Neural progenitor cell (in vitro differentiated cells): ENCODE measurements at regions not wholly inside any gene's neighbourhood (a gene's known extent, or its start where the extent isn't known, plus 50 kb on each side); places are given as distances from the start of the nearest gene placed in this dataset.

Experiments
- DNase-seq: peaks from one replicate; pipeline ENCODE4 v3.0.0-alpha.2; 2016; ENCODE audit warnings: low spot score
- H2AFZ ChIP-seq: fragments of 200-600 bp; sonication (generic); replicated peaks from 2 replicates; pipeline ENCODE4 v1.6.1; 2016; ENCODE audit warnings: antibody characterized with exemption
- H3F3A ChIP-seq: fragments of 200-600 bp; sonication (generic); 2 replicates; pipeline ENCODE4 v1.6.1; 2016; ENCODE audit warnings: antibody characterized with exemption, low read depth
- H3K27ac ChIP-seq: fragments of 200-600 bp; sonication (generic); 2 replicates; pipeline ENCODE4 v1.5.1; 2016; ENCODE audit warnings: mild to moderate bottlenecking
- H3K27me3 ChIP-seq: fragments of 200-600 bp; sonication (generic); 2 replicates; pipeline ENCODE4 v1.6.1; 2016; ENCODE audit warnings: mild to moderate bottlenecking, moderate library complexity
- H3K36me3 ChIP-seq: fragments of 200-600 bp; sonication (generic); 2 replicates; pipeline ENCODE4 v1.5.1; 2016
- H3K4me1 ChIP-seq: fragments of 200-600 bp; sonication (generic); 2 replicates; pipeline ENCODE4 v1.6.1; 2016; ENCODE audit warnings: mixed run types
- H3K4me2 ChIP-seq: fragments of 200-600 bp; sonication (generic); 2 replicates; pipeline ENCODE4 v1.6.1; 2016
- H3K4me3 ChIP-seq: fragments of 200-600 bp; sonication (generic); 2 replicates; pipeline ENCODE4 v1.5.1; 2016
- H3K79me2 ChIP-seq: fragments of 200-600 bp; sonication (generic); 2 replicates; pipeline ENCODE4 v1.6.1; 2016; ENCODE audit warnings: low read depth
- H3K9ac ChIP-seq: fragments of 200-600 bp; sonication (generic); 2 replicates; pipeline ENCODE4 v1.6.1; 2016
- H3K9me3 ChIP-seq: fragments of 200-600 bp; sonication (generic); 2 replicates; pipeline ENCODE4 v1.5.1; 2016; ENCODE audit warnings: low read depth
- H4K20me1 ChIP-seq: fragments of 200-600 bp; sonication (generic); 2 replicates; pipeline ENCODE4 v1.6.1; 2016; ENCODE audit warnings: low read depth
- H3K27ac Mint-ChIP-seq: 3 replicates; pipeline ENCODE4 v1.8.0; 2021; ENCODE audit warnings: mixed read lengths
- H3K27me3 Mint-ChIP-seq: 2 replicates; pipeline ENCODE4 v1.8.0; 2022; ENCODE audit warnings: low read depth, mild to moderate bottlenecking, inconsistent platforms, moderate library complexity, mixed read lengths; ENCODE audit not compliant: insufficient read depth
- H3K36me3 Mint-ChIP-seq: 3 replicates; pipeline ENCODE4 v1.8.0; 2021; ENCODE audit warnings: mixed read lengths
- H3K4me1 Mint-ChIP-seq: 3 replicates; pipeline ENCODE4 v1.8.0; 2021; ENCODE audit warnings: mixed read lengths
- H3K4me3 Mint-ChIP-seq: 3 replicates; pipeline ENCODE4 v1.8.0; 2021; ENCODE audit warnings: mild to moderate bottlenecking, moderate library complexity, mixed read lengths
- H3K9me3 Mint-ChIP-seq: 3 replicates; pipeline ENCODE4 v1.8.0; 2020; ENCODE audit warnings: mixed read lengths
- CTCF ChIP-seq: fragments of 200-600 bp; sonication (generic); IDR thresholded peaks from 2 replicates; pipeline ENCODE4 v1.5.1; 2017; ENCODE audit warnings: antibody characterized with exemption, mild to moderate bottlenecking
- EZH2 ChIP-seq: fragments of 200-600 bp; sonication (generic); IDR thresholded peaks from 2 replicates; pipeline ENCODE4 v1.6.1; 2017; ENCODE audit warnings: antibody characterized with exemption, mild to moderate bottlenecking, moderate library complexity
- EZH2phosphoT487 ChIP-seq: fragments of 200-600 bp; sonication (generic); IDR thresholded peaks from 2 replicates; pipeline ENCODE4 v1.6.1; 2017; ENCODE audit warnings: antibody characterized with exemption

- peaks cover 6% of the 10 kb centered on the region for H3F3A ChIP-seq
- H3K4me1 ChIP-seq: peaks cover 3% of the 10 kb centered on the region
- DNase-seq: no peak
Measured at GRCh38 chr2:16160281-16161084, 220.1 kb downstream of the MYCN start.

GRCh38 chr2:16156411-16156810, 216.1 kb downstream of the MYCN start:
- Histone ChIP-seq H3K4me2 (no peak overlapping the region), H3K27ac (no peak overlapping the region), H4K20me1 (no peaks in the 10 kb centered on the region), H3K36me3 (no peaks in the 10 kb centered on the region), H3K4me1 (no peaks in the 10 kb centered on the region), H3F3A (no peaks in the 10 kb centered on the region), H3K9ac (no peak overlapping the region), H3K9me3 (no peaks in the 10 kb centered on the region), H3K27me3 (no peaks in the 10 kb centered on the region), H3K4me3 (no peak overlapping the region), H2AFZ (no peak overlapping the region), H3K79me2 (no peaks in the 10 kb centered on the region)
- no peak for DNase-seq
- TF ChIP-seq EZH2 (no peak), EZH2phosphoT487 (no peak), CTCF (no peak)
- Mint-ChIP-seq H3K27ac (no peak overlapping the region), H3K36me3 (no peaks in the 10 kb centered on the region), H3K4me1 (peaks cover 23% of the 10 kb centered on the region), H3K9me3 (peaks cover 12% of the 10 kb centered on the region), H3K4me3 (no peak overlapping the region), H3K27me3 (peaks cover 4% of the 10 kb centered on the region)

More at GRCh38 chr2:16160281-16161084, 220.1 kb downstream of the MYCN start:
- H3K9me3 ChIP-seq: no peaks in the 10 kb centered on the region
- H3K36me3 Mint-ChIP-seq: no peaks in the 10 kb centered on the region
- peaks cover 11% of the 10 kb centered on the region for H3K9me3 Mint-ChIP-seq
- H3K9ac ChIP-seq: no peak overlapping the region
- peaks cover 14% of the 10 kb centered on the region for H3K27me3 Mint-ChIP-seq
- no peak overlapping the region for H3K27ac ChIP-seq
- H3K36me3 ChIP-seq: no peaks in the 10 kb centered on the region
- no peak overlapping the region for H3K27ac Mint-ChIP-seq
- TF ChIP-seq CTCF (no peak), EZH2phosphoT487 (no peak), EZH2 (no peak)
- no peaks in the 10 kb centered on the region for H3K27me3 ChIP-seq
- H2AFZ ChIP-seq: no peak overlapping the region
- no peak overlapping the region for H3K4me3 ChIP-seq
- H4K20me1 ChIP-seq: peaks cover under 1% of the 10 kb centered on the region
- H3K4me2 ChIP-seq: no peak overlapping the region
- H3K79me2 ChIP-seq: no peaks in the 10 kb centered on the region
- H3K4me1 Mint-ChIP-seq: peaks cover 33% of the 10 kb centered on the region
- no peak overlapping the region for H3K4me3 Mint-ChIP-seq

- TF ChIP-seq EZH2: no peak
- no peak for TF ChIP-seq CTCF
- TF ChIP-seq EZH2phosphoT487: no peak
Measured at GRCh38 chr2:16155766-16156165, 215.4 kb downstream of the MYCN start.

More at GRCh38 chr2:16155766-16156165, 215.4 kb downstream of the MYCN start:
- Mint-ChIP-seq H3K27ac (no peak overlapping the region), H3K4me3 (no peak overlapping the region), H3K27me3 (peaks cover 4% of the 10 kb centered on the region), H3K9me3 (peaks cover 12% of the 10 kb centered on the region), H3K4me1 (peaks cover 23% of the 10 kb centered on the region), H3K36me3 (no peaks in the 10 kb centered on the region)
- no peaks in the 10 kb centered on the region for H4K20me1 ChIP-seq
- no peak overlapping the region for H3K27ac ChIP-seq
- no peaks in the 10 kb centered on the region for H3K79me2 ChIP-seq
- no peaks in the 10 kb centered on the region for H3K4me1 ChIP-seq
- H3K4me3 ChIP-seq: no peak overlapping the region
- DNase-seq: no peak
- H3K9ac ChIP-seq: no peak overlapping the region
- no peaks in the 10 kb centered on the region for H3K9me3 ChIP-seq
- H3K27me3 ChIP-seq: no peaks in the 10 kb centered on the region
- no peak overlapping the region for H2AFZ ChIP-seq
- no peak overlapping the region for H3K4me2 ChIP-seq
- H3F3A ChIP-seq: no peaks in the 10 kb centered on the region
- no peaks in the 10 kb centered on the region for H3K36me3 ChIP-seq
